ENCODE measurements at regions not wholly inside any gene's neighbourhood (a gene's known extent, or its start where the extent isn't known, plus 50 kb on each side); places are given as distances from the start of the nearest gene placed in this dataset.
"Not testable (repeated sequence)": the region's sequence is repeated elsewhere in the genome, so short reads cannot be mapped to it uniquely, and the experiment has no call there.

GRCh38 chr10:109312555-109312954, 610.8 kb downstream of the XPNPEP1 start:
- TF ChIP-seq, protein P1, sequence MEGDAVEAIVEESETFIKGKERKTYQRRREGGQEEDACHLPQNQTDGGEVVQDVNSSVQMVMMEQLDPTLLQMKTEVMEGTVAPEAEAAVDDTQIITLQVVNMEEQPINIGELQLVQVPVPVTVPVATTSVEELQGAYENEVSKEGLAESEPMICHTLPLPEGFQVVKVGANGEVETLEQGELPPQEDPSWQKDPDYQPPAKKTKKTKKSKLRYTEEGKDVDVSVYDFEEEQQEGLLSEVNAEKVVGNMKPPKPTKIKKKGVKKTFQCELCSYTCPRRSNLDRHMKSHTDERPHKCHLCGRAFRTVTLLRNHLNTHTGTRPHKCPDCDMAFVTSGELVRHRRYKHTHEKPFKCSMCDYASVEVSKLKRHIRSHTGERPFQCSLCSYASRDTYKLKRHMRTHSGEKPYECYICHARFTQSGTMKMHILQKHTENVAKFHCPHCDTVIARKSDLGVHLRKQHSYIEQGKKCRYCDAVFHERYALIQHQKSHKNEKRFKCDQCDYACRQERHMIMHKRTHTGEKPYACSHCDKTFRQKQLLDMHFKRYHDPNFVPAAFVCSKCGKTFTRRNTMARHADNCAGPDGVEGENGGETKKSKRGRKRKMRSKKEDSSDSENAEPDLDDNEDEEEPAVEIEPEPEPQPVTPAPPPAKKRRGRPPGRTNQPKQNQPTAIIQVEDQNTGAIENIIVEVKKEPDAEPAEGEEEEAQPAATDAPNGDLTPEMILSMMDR (conservative IDR thresholded peaks at IDR 0.05; ENCODE audit: low read depth, low read length), result not testable (repeated sequence)
- not testable (repeated sequence) for TF ChIP-seq EZH2 (IDR thresholded peaks at IDR 0.05; ENCODE audit: low read length, unreplicated experiment)
